ENCODE measurements at regions not wholly inside any gene's neighbourhood (a gene's known extent, or its start where the extent isn't known, plus 50 kb on each side); places are given as distances from the start of the nearest gene placed in this dataset.

- H3K4me3 ChIP-seq (ENCODE audit: low read depth, low read length), result no peak overlapping the region
- no peak for DNase-seq (ENCODE audit: low read depth)
- TF ChIP-seq CTCF (IDR thresholded peaks at IDR 0.05; ENCODE audit: low read depth, low read length) (no peak), MAX (IDR thresholded peaks at IDR 0.05; ENCODE audit: low read depth, low read length) (no peak), MYC (IDR thresholded peaks at IDR 0.05; ENCODE audit: low read depth, low read length) (no peak), POLR2A (IDR thresholded peaks at IDR 0.05; ENCODE audit: extremely low read depth, insufficient read length) (no peak)
Measured at GRCh38 chr6:88287696-88288095, 121.5 kb upstream of the CNR1 start.

GRCh38 chr6:88276331-88276730 is 110.2 kb upstream of the CNR1 start:
- no peak overlapping the region for H3K4me3 ChIP-seq (ENCODE audit: low read depth, low read length)
- TF ChIP-seq MAX (IDR thresholded peaks at IDR 0.05; ENCODE audit: low read depth, low read length) (no peak), MYC (IDR thresholded peaks at IDR 0.05; ENCODE audit: low read depth, low read length) (no peak), POLR2A (IDR thresholded peaks at IDR 0.05; ENCODE audit: extremely low read depth, insufficient read length) (no peak), CTCF (IDR thresholded peaks at IDR 0.05; ENCODE audit: low read depth, low read length) (no peak)
- no peak for DNase-seq (ENCODE audit: low read depth)

GRCh38 chr6:88268508-88268907 is 102.4 kb upstream of the CNR1 start:
- H3K4me3 ChIP-seq (ENCODE audit: low read depth, low read length), result no peak overlapping the region
- TF ChIP-seq CTCF (IDR thresholded peaks at IDR 0.05; ENCODE audit: low read depth, low read length) (no peak), MYC (IDR thresholded peaks at IDR 0.05; ENCODE audit: low read depth, low read length) (no peak), MAX (IDR thresholded peaks at IDR 0.05; ENCODE audit: low read depth, low read length) (no peak), POLR2A (IDR thresholded peaks at IDR 0.05; ENCODE audit: extremely low read depth, insufficient read length) (no peak)
- no peak for DNase-seq (ENCODE audit: low read depth)

- H3K4me3 ChIP-seq (ENCODE audit: low read depth, low read length), result no peak overlapping the region
- DNase-seq (ENCODE audit: low read depth), result no peak
- TF ChIP-seq MYC (IDR thresholded peaks at IDR 0.05; ENCODE audit: low read depth, low read length) (no peak), CTCF (IDR thresholded peaks at IDR 0.05; ENCODE audit: low read depth, low read length) (no peak), POLR2A (IDR thresholded peaks at IDR 0.05; ENCODE audit: extremely low read depth, insufficient read length) (no peak), MAX (IDR thresholded peaks at IDR 0.05; ENCODE audit: low read depth, low read length) (no peak)
Measured at GRCh38 chr6:88266126-88266525, 100.0 kb upstream of the CNR1 start.

GRCh38 chr6:88263591-88263990 is 97.4 kb upstream of the CNR1 start:
- no peak overlapping the region for H3K4me3 ChIP-seq (ENCODE audit: low read depth, low read length)
- no peak for TF ChIP-seq MYC (IDR thresholded peaks at IDR 0.05; ENCODE audit: low read depth, low read length)
- no peak for TF ChIP-seq CTCF (IDR thresholded peaks at IDR 0.05; ENCODE audit: low read depth, low read length)
- TF ChIP-seq POLR2A (IDR thresholded peaks at IDR 0.05; ENCODE audit: extremely low read depth, insufficient read length), result no peak
- TF ChIP-seq MAX (IDR thresholded peaks at IDR 0.05; ENCODE audit: low read depth, low read length), result no peak
- no peak for DNase-seq (ENCODE audit: low read depth)

GRCh38 chr6:88262332-88262731 is 96.2 kb upstream of the CNR1 start:
- no peak for DNase-seq (ENCODE audit: low read depth)
- TF ChIP-seq POLR2A (IDR thresholded peaks at IDR 0.05; ENCODE audit: extremely low read depth, insufficient read length) (no peak), MYC (IDR thresholded peaks at IDR 0.05; ENCODE audit: low read depth, low read length) (no peak), CTCF (IDR thresholded peaks at IDR 0.05; ENCODE audit: low read depth, low read length) (no peak), MAX (IDR thresholded peaks at IDR 0.05; ENCODE audit: low read depth, low read length) (no peak)
- H3K4me3 ChIP-seq (ENCODE audit: low read depth, low read length), result no peak overlapping the region
